Panc1 (cell line): ENCODE measurements at regions not wholly inside any gene's neighbourhood (a gene's known extent, or its start where the extent isn't known, plus 50 kb on each side); places are given as distances from the start of the nearest gene placed in this dataset.

Experiments
- ATAC-seq: fragments of 200-7000 bp; cut with Tn5 transposase; 2 replicates; pipeline ENCODE4 v1.9.1; 2020; ENCODE audit warnings: mild to moderate bottlenecking, moderate library complexity
- BruUV-seq: library from RNA; stranded (reverse); fragments of 400-500 nt; replicated peaks from 2 replicates; lab custom pipeline; 2021; lab: Mats Ljungman, UMichigan
- CTCF ChIA-PET: fragments of 300-600 bp; sonication (Branson Sonifier 250); formaldehyde crosslinking; loops from one replicate; lab custom pipeline; 2022; ENCODE audit warnings: antibody characterized with exemption; lab: Charles Lee
- POLR2A ChIA-PET: fragments of 300-600 bp; sonication (Branson Sonifier 250); formaldehyde crosslinking; loops from one replicate; lab custom pipeline; 2022; ENCODE audit warnings: antibody characterized with exemption; lab: Charles Lee
- DNase-seq: peaks from one replicate; pipeline ENCODE4 v3.0.0-alpha.2; 2010; ENCODE audit warnings: low read depth, low spot score
- H3K27ac ChIP-seq: 2 replicates; pipeline ENCODE4 v1.5.1; 2011; ENCODE audit warnings: mild to moderate bottlenecking, low read length, inconsistent platforms
- H3K27me3 ChIP-seq: fragments of 200-500 bp; sonication (Bioruptor generic); 2 replicates; pipeline ENCODE4 v1.6.0; 2014; ENCODE audit warnings: low read length, inconsistent platforms; ENCODE audit not compliant: control insufficient read depth, insufficient read depth
- H3K36me3 ChIP-seq: fragments of 200-500 bp; sonication (Bioruptor generic); 2 replicates; pipeline ENCODE4 v1.5.1; 2014; ENCODE audit warnings: inconsistent platforms, mild to moderate bottlenecking, low read length, moderate library complexity; ENCODE audit not compliant: control insufficient read depth, insufficient read depth
- H3K4me1 ChIP-seq: 2 replicates; pipeline ENCODE4 v1.5.1; 2011; ENCODE audit warnings: inconsistent platforms, mild to moderate bottlenecking, low read length, moderate library complexity; ENCODE audit not compliant: control insufficient read depth, insufficient read depth
- H3K4me3 ChIP-seq, 2 experiments: 2 replicates each; pipeline ENCODE4 v1.5.1; 2011 to 2012; ENCODE audit warnings: low read depth in 2 of 2, low read length in 2 of 2, mild to moderate bottlenecking in 2 of 2, inconsistent platforms in 1 of 2, moderate library complexity in 1 of 2
- H3K9me3 ChIP-seq: fragments of 200-500 bp; sonication (Bioruptor generic); 2 replicates; pipeline ENCODE4 v1.5.1; 2014; ENCODE audit warnings: low read depth, mild to moderate bottlenecking, inconsistent platforms, low read length, moderate library complexity; ENCODE audit not compliant: control insufficient read depth, insufficient read depth
- POLR2AphosphoS5 ChIP-seq: IDR thresholded peaks from 2 replicates; pipeline ENCODE4 v1.6.1; 2012; ENCODE audit warnings: mild to moderate bottlenecking, low read depth, low read length, moderate library complexity
- SIN3A ChIP-seq: IDR thresholded peaks from 2 replicates; pipeline ENCODE4 v1.6.1; 2012; ENCODE audit warnings: low read depth, mild to moderate bottlenecking, low read length, moderate library complexity, borderline replicate concordance; ENCODE audit not compliant: insufficient read depth
- TCF7L2 ChIP-seq: IDR thresholded peaks from 2 replicates; pipeline ENCODE4 v1.6.1; 2011; ENCODE audit warnings: mild to moderate bottlenecking, low read depth, low read length, inconsistent platforms
- in situ Hi-C: cut with HindIII; loops from 2 replicates; pipeline ENCODE4 v1.10.0; 2016; ENCODE audit warnings: low sequenced_read_pairs, low pct_unique_long_range_greater_than_20kb
- intact Hi-C: fragments of 100-400 bp; cut with micrococcal nuclease; formaldehyde crosslinking; loops from one replicate; pipeline ENCODE4 v1.10.0; 2022; ENCODE audit not compliant: unreplicated experiment
- TF ChIP-seq, protein P1 (sequence below): fragments of 450-650 bp; IDR thresholded peaks from 2 replicates; pipeline ENCODE4 v1.5.1; 2017; ENCODE audit warnings: mild to moderate bottlenecking
- TF ChIP-seq, protein P2 (sequence below), 2 experiments: IDR thresholded peaks; 2 replicates each; pipeline ENCODE4 v1.6.1; 2011 to 2012; ENCODE audit warnings: low read depth in 2 of 2, control low read depth in 1 of 2, low read length in 1 of 2, mild to moderate bottlenecking in 1 of 2, moderate library complexity in 1 of 2; ENCODE audit not compliant: insufficient read depth in 1 of 2

DNA sequence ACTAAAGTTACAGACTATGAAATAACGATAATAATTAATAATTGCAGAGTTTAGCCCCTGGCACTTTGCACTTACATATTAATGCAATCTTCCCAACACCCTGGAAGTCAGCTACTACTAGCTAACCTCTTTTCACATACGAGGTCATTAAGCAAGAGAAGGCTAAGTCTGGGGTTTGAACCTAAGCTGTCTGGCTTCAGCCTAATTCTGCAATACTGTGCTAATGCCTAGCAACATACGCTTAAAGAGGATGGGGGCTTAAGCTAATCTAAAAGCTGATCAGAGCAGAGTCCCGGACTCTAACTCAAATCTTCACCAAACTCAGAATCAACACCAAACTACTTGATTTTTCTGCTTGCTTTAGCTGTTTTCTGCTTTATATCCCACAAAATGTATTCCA, 168.7 kb upstream of the GNAI1 start:
- Histone ChIP-seq H3K4me3 (no peak overlapping the region), H3K9me3 (no peaks in the 10 kb centered on the region), H3K27me3 (no peaks in the 10 kb centered on the region), H3K4me1 (no peaks in the 10 kb centered on the region), H3K27ac (no peak overlapping the region), H3K36me3 (no peaks in the 10 kb centered on the region)
- no TSS peak for BruUV-seq
- CTCF ChIA-PET: no interaction called here
- ATAC-seq (no peak), DNase-seq (no peak)
- TF ChIP-seq, protein P1, sequence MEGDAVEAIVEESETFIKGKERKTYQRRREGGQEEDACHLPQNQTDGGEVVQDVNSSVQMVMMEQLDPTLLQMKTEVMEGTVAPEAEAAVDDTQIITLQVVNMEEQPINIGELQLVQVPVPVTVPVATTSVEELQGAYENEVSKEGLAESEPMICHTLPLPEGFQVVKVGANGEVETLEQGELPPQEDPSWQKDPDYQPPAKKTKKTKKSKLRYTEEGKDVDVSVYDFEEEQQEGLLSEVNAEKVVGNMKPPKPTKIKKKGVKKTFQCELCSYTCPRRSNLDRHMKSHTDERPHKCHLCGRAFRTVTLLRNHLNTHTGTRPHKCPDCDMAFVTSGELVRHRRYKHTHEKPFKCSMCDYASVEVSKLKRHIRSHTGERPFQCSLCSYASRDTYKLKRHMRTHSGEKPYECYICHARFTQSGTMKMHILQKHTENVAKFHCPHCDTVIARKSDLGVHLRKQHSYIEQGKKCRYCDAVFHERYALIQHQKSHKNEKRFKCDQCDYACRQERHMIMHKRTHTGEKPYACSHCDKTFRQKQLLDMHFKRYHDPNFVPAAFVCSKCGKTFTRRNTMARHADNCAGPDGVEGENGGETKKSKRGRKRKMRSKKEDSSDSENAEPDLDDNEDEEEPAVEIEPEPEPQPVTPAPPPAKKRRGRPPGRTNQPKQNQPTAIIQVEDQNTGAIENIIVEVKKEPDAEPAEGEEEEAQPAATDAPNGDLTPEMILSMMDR: no peak
- no peak for TF ChIP-seq POLR2AphosphoS5
- TF ChIP-seq TCF7L2: no peak
- TF ChIP-seq, protein P2, sequence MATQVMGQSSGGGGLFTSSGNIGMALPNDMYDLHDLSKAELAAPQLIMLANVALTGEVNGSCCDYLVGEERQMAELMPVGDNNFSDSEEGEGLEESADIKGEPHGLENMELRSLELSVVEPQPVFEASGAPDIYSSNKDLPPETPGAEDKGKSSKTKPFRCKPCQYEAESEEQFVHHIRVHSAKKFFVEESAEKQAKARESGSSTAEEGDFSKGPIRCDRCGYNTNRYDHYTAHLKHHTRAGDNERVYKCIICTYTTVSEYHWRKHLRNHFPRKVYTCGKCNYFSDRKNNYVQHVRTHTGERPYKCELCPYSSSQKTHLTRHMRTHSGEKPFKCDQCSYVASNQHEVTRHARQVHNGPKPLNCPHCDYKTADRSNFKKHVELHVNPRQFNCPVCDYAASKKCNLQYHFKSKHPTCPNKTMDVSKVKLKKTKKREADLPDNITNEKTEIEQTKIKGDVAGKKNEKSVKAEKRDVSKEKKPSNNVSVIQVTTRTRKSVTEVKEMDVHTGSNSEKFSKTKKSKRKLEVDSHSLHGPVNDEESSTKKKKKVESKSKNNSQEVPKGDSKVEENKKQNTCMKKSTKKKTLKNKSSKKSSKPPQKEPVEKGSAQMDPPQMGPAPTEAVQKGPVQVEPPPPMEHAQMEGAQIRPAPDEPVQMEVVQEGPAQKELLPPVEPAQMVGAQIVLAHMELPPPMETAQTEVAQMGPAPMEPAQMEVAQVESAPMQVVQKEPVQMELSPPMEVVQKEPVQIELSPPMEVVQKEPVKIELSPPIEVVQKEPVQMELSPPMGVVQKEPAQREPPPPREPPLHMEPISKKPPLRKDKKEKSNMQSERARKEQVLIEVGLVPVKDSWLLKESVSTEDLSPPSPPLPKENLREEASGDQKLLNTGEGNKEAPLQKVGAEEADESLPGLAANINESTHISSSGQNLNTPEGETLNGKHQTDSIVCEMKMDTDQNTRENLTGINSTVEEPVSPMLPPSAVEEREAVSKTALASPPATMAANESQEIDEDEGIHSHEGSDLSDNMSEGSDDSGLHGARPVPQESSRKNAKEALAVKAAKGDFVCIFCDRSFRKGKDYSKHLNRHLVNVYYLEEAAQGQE (IDR thresholded peaks at IDR 0.05; ENCODE audit: insufficient read depth in 1 of 2, low read depth in 2 of 2, low read length in 1 of 2): no peak
- TF ChIP-seq SIN3A: no peak
- intact Hi-C loops: no loop called here
- POLR2A ChIA-PET: no interaction called here
- in situ Hi-C loops: no loop called here

DNA sequence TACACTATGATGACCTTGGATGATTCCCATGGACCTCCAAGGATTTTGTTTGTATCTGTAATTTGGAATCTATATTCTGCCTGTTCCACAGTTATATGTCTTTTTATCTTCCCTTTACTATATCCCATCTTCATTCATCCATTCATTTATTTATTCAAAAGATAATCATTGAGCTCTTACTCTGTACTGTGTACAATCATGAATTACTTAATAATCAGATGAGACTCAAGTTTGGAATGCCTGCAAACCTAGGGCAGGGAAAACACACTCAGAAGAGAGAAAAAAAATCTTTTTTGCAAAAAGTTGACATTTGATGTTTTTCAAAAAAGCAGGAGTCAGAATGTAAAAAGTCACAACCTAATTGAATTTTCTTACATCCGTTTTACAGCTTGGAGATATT, 170.2 kb upstream of the GNAI1 start:
- intact Hi-C loops: no loop called here
- TF ChIP-seq POLR2AphosphoS5 (no peak), SIN3A (no peak), TCF7L2 (no peak)
- TF ChIP-seq, protein P2 (IDR thresholded peaks at IDR 0.05; ENCODE audit: insufficient read depth in 1 of 2, low read depth in 2 of 2, low read length in 1 of 2): no peak
- TF ChIP-seq, protein P1: no peak
- DNase-seq: no peak

More for the DNA sequence above, 170.2 kb upstream of the GNAI1 start:
- Histone ChIP-seq H3K27ac (no peak overlapping the region), H3K9me3 (no peaks in the 10 kb centered on the region), H3K36me3 (no peaks in the 10 kb centered on the region), H3K27me3 (no peaks in the 10 kb centered on the region), H3K4me3 (no peak overlapping the region), H3K4me1 (no peaks in the 10 kb centered on the region)
- in situ Hi-C loops: no loop called here
- ChIA-PET POLR2A (no interaction called here), CTCF (no interaction called here)
- no TSS peak for BruUV-seq
- no peak for ATAC-seq
